Anterior cingulate cortex (tissue), 58 donors: ENCODE measurements at regions not wholly inside any gene's neighbourhood (a gene's known extent, or its start where the extent isn't known, plus 50 kb on each side); places are given as distances from the start of the nearest gene placed in this dataset.

Experiments used
- DNase-seq, 58 donors: peaks; one replicate each; lab custom pipeline; 2025; lab: John Stamatoyannopoulos, UW

DNA sequence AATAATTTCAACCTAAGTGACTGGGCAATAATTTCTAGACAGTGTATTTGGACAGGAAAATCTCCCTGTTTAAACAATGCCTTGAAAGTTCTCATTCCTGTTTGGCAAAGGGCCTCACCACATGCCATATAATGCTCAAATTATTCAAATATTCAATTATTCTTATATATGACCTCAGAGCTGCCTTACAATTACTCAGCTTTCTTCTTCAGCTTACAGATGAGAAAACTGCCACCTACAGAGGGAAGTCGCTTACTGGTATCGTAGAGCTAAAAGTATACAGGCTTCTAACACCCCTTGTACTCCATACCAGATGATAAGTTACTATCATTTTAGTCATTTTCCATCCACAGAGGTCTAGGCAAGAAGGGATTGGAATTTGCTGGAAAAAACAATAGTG, 830.3 kb downstream of the BRINP1 start:
- DNase-seq: no peak

DNA sequence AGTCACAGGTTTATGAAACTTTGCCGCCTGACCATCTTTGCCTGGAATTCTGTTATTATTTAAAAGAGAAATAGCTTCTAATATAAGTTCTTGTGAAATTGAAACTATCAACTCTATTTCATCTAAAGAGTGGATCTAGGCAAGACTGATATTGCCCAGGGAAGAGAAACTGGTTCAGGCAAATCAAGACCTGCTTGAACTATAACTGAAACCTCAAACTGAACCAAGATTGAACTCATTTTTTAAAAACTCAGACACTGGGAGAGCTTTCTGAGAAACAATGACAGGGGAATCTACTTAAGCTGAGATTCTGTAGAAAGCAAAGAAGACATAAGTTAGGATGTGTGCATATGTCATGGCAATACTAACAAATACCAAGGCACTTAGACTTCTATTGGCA, 815.8 kb downstream of the BRINP1 start:
- DNase-seq: no peak

GRCh38 chr9:118554987-118555386, 814.2 kb downstream of the BRINP1 start:
- no peak for DNase-seq

DNA sequence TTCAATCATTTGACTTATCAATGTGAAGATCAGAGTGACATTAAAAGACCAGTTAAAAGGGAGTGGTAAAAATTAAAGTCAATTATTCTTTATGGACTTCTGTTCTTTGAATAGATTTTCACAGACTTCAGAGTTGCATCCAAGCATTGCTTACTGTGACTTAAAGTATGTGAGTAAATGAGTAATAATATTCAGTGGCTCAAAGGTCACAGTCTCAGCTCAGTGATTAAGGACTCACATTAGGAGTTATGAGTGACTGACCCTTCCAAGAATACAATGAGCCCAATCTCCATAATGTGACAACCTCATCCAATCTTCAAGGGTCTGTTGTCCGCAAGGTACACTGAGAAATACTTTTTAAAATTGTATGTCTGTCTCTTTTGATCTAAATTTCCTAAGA, 811.2 kb downstream of the BRINP1 start:
- no peak for DNase-seq

- DNase-seq: no peak
Measured at GRCh38 chr9:118558891-118559290, 810.3 kb downstream of the BRINP1 start.

- no peak for DNase-seq
Measured at GRCh38 chr9:118561051-118561450, 808.2 kb downstream of the BRINP1 start.

DNA sequence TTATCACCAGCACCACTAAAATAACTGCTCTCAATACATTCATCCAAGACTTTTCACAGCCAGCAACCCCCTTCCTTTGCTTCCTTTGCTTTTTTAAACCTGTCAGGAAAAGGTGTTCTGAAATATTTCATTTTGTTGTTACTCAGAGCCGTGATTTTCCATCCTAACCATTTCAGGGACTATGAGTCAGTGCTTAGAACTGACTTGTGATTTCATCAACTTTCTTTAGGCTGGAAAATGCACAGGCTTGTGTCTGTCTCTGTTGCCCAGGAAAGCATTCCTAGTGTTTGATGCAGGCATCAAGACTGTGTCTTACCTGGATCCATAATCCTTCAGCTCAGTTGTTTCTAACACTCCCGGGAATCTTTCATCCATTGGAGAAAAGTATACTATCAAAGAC, 805.6 kb downstream of the BRINP1 start:
- no peak for DNase-seq

DNA sequence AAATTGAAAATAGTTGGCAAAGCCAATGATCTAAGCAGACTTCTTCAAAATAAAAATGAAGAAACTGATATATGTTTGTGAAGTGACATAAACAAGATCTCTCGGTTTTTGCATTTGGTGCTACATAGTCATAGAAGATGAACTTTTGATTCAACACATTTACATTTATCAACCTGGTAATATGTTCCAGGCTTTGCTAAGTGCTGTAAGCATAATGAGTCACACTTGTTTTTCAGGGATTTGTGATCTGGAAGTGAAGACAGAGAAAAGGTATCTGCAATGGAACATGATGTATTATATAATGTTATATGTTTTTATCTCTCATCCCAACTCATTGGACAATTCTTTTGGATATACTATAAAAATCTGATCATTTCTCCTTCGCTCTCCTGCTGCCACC, 801.4 kb downstream of the BRINP1 start:
- DNase-seq: no peak

DNA sequence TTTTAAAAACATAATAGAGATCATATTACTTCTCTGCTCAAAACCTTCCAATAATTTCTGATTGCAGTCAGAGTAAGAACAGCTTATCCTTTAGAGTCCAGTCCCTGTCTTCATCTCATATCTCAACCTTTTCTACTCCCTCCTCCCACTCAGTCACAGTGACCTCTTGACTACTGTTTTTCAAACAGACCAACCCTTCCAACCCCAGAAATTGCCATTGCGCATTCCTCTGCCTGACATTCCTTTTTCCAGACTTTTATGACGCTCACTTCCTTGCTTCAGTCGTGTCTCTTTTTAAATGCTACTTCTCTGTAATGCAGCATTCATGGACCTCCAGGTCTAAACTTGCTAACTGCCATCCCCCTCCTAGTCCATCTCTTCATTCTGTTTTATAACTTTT, 800.5 kb downstream of the BRINP1 start:
- no peak for DNase-seq

- DNase-seq: no peak
Measured at GRCh38 chr9:118569148-118569547, 800.1 kb downstream of the BRINP1 start.

GRCh38 chr9:118570066-118570465, 799.2 kb downstream of the BRINP1 start:
- no peak for DNase-seq

GRCh38 chr9:118575341-118576070, 793.7 kb downstream of the BRINP1 start:
- no peak for DNase-seq

- no peak for DNase-seq
Measured at GRCh38 chr9:118577121-118577520, 792.1 kb downstream of the BRINP1 start.

DNA sequence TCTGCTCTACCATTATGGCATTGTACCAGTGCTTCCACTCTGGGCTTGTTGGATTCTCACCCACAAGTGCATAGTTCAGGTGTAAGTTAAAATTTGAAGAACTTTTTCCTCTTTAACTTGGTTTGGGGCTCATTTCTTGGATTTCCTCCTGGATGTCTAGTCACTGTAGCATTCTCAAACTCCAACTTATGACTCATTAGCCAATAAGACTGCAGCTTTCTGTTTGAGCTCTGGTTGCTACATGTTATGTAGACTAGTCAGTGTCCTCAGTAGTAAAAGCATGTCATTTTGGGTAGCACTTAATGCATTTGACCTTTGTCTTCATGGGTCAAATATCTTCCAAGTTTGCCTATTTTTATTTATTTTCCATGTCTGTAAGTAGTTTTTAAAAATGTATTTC, 790.8 kb downstream of the BRINP1 start:
- no peak for DNase-seq

GRCh38 chr9:118583414-118583813, 785.8 kb downstream of the BRINP1 start:
- DNase-seq: no peak

DNA sequence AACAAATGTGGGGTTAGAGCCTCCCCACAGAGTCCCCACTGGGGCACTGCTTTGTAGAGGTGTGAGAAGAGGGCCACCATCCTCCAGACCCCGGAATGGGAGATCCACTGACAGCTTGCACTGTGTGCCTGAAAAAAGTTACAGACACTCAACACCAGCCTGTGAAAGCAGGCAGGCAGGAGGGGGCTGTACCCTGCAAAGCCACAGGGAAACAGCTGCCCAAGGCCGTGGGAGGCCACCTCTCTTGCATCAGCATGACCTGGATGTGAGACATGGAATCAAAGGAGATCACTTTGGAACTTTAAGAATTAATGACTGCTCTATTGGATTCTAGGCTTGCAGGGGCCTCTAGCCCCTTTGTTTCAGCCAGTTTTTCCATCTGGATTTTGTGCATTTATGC, 782.3 kb downstream of the BRINP1 start:
- DNase-seq: peak in 1 of 58 donors; percentile 1

GRCh38 chr9:118594428-118594827, 774.8 kb downstream of the BRINP1 start:
- no peak for DNase-seq

- DNase-seq: peak in 46 of 58 donors; percentile 0 to 82 (median 17)
Measured at GRCh38 chr9:118595719-118596305, 773.4 kb downstream of the BRINP1 start.

- no peak for DNase-seq
Measured at GRCh38 chr9:118596374-118597015, 772.7 kb downstream of the BRINP1 start.

- no peak for DNase-seq
Measured at GRCh38 chr9:118606668-118607067, 762.6 kb downstream of the BRINP1 start.

DNA sequence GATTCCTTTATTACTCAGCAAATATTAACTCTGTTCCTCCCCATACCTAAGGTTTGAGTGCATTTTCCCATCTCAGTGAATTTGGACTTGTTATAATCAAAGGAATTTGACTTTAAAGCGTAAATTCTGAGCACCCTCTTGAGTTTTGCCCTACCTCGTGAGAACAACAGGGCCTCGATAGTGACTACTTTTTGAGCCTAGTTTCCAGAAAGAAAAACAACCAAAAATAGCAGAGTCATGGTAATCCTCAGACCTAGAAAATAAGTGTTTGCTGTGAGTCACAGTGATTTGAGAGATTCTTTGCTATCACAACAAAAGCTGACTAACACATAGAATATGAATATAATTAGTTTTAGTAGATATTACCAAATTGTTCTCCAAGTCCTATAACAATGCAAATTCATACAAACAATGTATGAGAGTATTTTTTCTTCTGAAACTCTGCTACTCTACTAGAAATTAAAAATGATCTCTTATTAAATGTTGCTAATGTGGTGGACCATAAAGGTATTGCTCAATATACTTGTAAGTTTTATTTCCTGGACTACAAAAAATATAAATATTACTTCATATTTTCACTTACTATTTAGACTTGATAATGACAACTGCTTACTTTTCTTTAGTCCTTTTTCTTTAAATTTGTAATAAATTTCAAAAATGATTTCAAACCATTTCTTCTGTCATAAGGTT, 759.7 kb downstream of the BRINP1 start:
- no peak for DNase-seq
